ACC112 (cell line): ENCODE measurements at regions not wholly inside any gene's neighbourhood (a gene's known extent, or its start where the extent isn't known, plus 50 kb on each side); places are given as distances from the start of the nearest gene placed in this dataset.

ENCODE experiments used
- H2AFZ ChIP-seq: fragments of 200-600 bp; sonication (generic); one replicate; pipeline ENCODE4 v1.6.0; 2017; ENCODE audit warnings: antibody characterized with exemption, low read length; ENCODE audit not compliant: unreplicated experiment
- H3K27ac ChIP-seq: fragments of 200-600 bp; sonication (generic); 2 replicates; pipeline ENCODE4 v1.5.1; 2014; ENCODE audit warnings: low read depth, mild to moderate bottlenecking, antibody characterized with exemption, low read length, moderate library complexity
- H3K27me3 ChIP-seq: fragments of 200-600 bp; sonication (generic); 2 replicates; pipeline ENCODE4 v1.6.1; 2014; ENCODE audit warnings: mild to moderate bottlenecking, antibody characterized with exemption, low read length, moderate library complexity, mixed read lengths; ENCODE audit not compliant: insufficient read depth
- H3K36me3 ChIP-seq: fragments of 200-600 bp; sonication (generic); 2 replicates; pipeline ENCODE4 v1.6.1; 2016; ENCODE audit warnings: mild to moderate bottlenecking, antibody characterized with exemption, low read length, moderate library complexity, mixed read lengths; ENCODE audit not compliant: insufficient read depth
- H3K4me1 ChIP-seq: fragments of 200-600 bp; sonication (generic); one replicate; pipeline ENCODE4 v1.6.1; 2016; ENCODE audit warnings: low read length, mixed read lengths; ENCODE audit not compliant: insufficient read depth, unreplicated experiment, control insufficient read depth
- H3K4me3 ChIP-seq: fragments of 200-600 bp; sonication (generic); 2 replicates; pipeline ENCODE4 v1.5.1; 2014; ENCODE audit warnings: mild to moderate bottlenecking, low read depth, low read length
- H3K79me2 ChIP-seq: fragments of 200-600 bp; sonication (generic); one replicate; pipeline ENCODE4 v1.6.0; 2016; ENCODE audit warnings: low read length; ENCODE audit not compliant: control insufficient read depth, unreplicated experiment, insufficient read depth

DNA sequence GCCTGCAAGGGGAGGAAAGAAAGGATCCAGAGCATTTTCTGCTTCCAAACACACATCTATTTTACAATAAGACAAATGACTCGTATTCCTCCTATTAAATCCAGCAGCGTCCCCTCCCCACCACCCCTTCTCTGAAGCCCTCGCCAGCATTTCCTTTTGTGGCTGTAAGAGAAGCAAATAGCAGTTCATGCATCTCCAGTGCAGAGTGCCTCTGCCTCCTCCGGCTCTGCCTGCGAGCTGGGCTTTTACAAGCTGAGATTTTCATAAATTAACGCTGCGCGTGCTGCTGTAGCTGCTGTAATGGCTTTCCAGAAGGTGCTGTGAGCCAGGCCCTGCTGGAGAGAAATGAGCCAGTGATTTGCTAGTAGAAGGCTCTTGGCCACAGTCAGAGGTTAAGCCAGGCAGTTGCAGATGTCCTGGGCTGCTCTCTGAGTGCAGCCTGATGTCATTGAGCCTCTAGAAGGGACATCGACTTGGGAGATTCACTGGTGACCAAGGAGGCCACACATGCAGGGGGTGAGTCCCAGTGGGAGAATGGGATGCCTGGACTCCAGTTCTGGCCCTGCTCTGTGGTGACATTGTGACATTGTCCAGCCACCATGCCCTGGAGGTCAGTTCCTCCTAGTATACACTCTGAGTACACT is 134.5 kb upstream of the NAV2 start:
- H3K36me3 ChIP-seq: no peaks in the 10 kb centered on the region
- H3K79me2 ChIP-seq: peaks cover 49% of the 10 kb centered on the region
- no peaks in the 10 kb centered on the region for H3K27me3 ChIP-seq
- no peak overlapping the region for H2AFZ ChIP-seq
- 0 out of 2 replicates have a peak overlapping the region, but pooled peaks have one; percentile 12 for H3K4me3 ChIP-seq
- H3K4me1 ChIP-seq: peaks cover 39% of the 10 kb centered on the region
- peak overlapping the region; percentile 33 for H3K27ac ChIP-seq

DNA sequence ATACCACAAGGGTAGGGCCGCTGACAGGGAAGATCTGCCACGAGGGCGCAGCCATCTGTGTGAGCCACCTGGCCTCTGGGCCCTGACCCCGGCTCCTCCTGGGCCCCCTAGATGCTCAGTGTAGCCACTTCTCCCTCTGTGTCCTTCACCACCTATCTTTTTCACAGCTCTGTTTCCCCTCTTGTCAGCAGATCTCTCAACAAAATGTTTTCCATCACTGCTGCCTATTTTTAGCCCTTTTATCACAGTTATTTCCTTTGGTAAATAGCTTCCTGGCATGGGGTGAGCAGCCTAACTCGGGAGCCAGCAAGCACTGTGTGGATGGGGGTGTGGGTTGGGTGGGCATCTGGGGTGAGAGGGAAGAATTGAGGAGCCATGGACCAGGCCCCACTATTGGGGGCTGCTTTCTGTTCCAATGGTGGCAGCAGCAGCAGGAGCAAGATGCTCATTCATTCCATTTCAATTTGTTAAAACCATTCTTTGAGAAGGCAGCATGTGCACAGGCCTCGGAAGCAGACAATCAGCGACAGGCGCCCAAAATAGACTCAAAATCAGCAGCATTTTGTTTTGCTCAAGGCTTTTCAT is 135.2 kb upstream of the NAV2 start:
- Histone ChIP-seq H3K27me3 (no peaks in the 10 kb centered on the region), H3K4me1 (peaks cover 39% of the 10 kb centered on the region), H3K79me2 (peaks cover 52% of the 10 kb centered on the region), H3K36me3 (no peaks in the 10 kb centered on the region), H3K27ac (peak overlapping the region; percentile 33), H2AFZ (no peak overlapping the region), H3K4me3 (0 out of 2 replicates have a peak overlapping the region, but pooled peaks have one; percentile 12)

DNA sequence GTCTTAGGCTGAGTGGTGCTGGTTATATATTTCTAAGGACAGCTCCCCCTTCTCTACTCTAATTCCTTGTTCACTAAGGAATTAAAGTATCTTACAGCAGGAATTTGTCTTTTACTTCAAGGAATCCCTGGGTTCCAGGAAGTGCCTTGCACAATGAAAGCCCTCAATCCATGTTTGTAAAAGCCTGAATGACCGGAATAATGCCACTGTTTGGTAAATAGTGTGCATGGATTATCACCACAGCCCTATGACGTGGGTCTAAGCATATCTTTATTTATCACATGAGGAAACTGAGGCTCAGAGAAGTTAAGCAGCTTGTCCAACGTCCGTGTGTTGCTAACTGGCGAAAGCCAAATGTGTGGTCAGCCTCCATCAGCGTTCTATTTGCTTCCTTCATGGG is 135.7 kb upstream of the NAV2 start:
- Histone ChIP-seq H3K36me3 (no peaks in the 10 kb centered on the region), H3K4me3 (0 out of 2 replicates have a peak overlapping the region, but pooled peaks have one; percentile 12), H3K27ac (peak overlapping the region; percentile 33), H3K27me3 (no peaks in the 10 kb centered on the region), H3K79me2 (peaks cover 58% of the 10 kb centered on the region), H2AFZ (no peak overlapping the region), H3K4me1 (peaks cover 39% of the 10 kb centered on the region)

DNA sequence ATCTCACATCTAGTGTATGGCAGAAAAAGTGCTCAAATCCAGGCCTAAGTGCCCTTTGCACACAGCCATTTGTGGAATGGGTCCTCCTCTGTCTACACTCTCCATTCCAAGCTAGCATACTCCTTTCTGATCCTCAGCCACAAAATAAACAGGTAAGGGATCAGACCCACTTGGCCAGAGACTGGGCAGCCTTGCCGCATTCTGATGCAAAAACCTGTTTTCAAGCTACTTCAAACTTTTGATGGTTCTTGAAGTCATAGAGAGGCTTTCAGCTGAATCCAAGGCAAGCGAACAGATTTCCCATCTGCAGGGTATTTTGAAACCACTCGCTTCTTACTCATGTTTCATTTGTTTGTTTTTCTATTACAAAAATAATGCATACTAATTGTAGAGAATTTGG is 136.6 kb upstream of the NAV2 start:
- Histone ChIP-seq H3K27me3 (no peaks in the 10 kb centered on the region), H3K79me2 (peaks cover 60% of the 10 kb centered on the region), H3K36me3 (no peaks in the 10 kb centered on the region), H2AFZ (no peak overlapping the region), H3K27ac (no peak overlapping the region), H3K4me1 (peaks cover 39% of the 10 kb centered on the region), H3K4me3 (no peak overlapping the region)

DNA sequence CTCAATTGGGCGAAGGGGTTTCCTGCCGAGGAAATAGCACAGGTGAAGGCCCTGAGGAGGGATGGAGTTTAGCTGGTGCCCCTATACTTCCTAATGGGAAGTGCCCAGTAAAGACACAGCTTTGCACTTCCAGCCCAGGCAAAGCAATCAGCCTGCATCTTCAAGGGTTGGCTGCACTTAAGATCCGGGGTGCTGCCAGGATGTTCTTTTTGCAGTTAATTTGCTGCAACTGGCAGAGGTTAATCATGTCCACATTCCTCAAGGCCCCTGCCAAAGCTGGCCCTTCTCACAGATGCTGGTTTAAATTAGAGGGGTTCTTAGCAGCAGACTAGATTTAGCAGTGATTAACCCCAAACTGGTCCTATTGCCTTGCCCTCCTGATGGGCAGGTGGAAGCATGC is 137.7 kb upstream of the NAV2 start:
- no peak overlapping the region for H3K4me3 ChIP-seq
- no peaks in the 10 kb centered on the region for H3K27me3 ChIP-seq
- no peak overlapping the region for H2AFZ ChIP-seq
- H3K36me3 ChIP-seq: peaks cover 4% of the 10 kb centered on the region; the same call in 1 of the 2 replicates
- no peak overlapping the region for H3K27ac ChIP-seq
- peaks cover 39% of the 10 kb centered on the region for H3K4me1 ChIP-seq
- peaks cover 55% of the 10 kb centered on the region for H3K79me2 ChIP-seq

DNA sequence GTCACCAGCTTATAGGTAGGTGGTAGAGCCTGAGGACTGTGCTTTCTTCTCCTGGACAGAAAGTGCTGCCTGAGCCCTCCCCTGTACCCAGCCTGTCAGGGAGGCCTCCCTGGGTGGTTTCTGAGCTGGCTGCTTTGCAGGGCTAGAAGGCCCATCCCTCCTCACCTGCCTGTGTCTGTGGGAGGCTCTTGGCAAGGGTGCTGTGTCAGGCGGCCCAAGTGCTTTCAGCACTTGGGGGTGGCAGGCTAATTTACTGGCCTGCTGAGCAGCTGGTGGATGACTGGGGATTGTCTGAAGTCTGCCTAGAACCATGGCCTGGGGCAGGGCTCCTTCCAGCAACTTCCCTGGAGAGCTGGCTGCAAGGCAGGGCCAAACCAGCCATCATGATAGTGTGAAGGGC is 139.0 kb upstream of the NAV2 start:
- no peak overlapping the region for H3K4me3 ChIP-seq
- peaks cover 51% of the 10 kb centered on the region for H3K79me2 ChIP-seq
- peaks cover 7% of the 10 kb centered on the region for H3K36me3 ChIP-seq
- H3K4me1 ChIP-seq: peaks cover 36% of the 10 kb centered on the region
- H3K27ac ChIP-seq: no peak overlapping the region
- H2AFZ ChIP-seq: no peak overlapping the region
- no peaks in the 10 kb centered on the region for H3K27me3 ChIP-seq

DNA sequence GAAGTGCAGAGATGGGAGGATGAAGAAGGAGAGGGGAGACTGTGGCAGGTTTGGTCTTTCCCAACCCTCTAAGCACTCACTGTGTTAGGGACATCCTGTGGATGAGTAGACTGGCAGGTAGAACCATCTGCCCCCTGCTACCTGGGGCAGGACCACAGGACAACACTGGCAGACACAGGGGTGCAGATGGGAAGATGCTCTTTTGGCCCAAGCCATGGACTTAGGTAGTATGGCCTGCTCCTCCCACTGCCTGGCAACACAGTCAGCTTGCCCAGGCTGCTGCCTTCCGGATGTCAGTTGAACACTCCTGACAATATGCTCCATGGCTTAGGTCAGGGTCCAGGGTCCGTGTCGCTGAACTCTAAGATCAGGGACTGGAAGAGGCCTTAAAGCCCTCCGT is 140.7 kb upstream of the NAV2 start:
- Histone ChIP-seq H3K4me1 (peaks cover 19% of the 10 kb centered on the region), H3K79me2 (peaks cover 56% of the 10 kb centered on the region), H2AFZ (no peak overlapping the region), H3K36me3 (peaks cover 7% of the 10 kb centered on the region), H3K27ac (no peak overlapping the region), H3K27me3 (no peaks in the 10 kb centered on the region), H3K4me3 (no peak overlapping the region)

DNA sequence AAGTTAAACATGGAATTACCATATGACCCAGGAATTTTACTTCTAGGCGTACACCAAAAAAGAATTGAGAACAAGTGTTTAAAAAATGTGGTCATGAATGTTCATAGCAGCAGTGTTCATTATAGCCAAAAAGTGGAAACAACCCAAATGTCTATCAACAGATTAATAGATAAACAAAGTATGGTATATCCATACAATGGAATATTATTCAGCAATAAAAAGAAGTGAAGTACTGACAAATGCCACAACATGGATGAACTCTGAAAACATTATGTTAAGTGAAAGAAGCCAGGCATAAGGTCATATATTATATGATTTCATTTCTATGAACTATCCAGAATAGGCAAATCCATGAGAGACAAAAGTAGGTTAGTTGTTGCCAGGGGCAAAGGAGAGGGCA is 141.7 kb upstream of the NAV2 start:
- no peak overlapping the region for H3K4me3 ChIP-seq
- H3K27me3 ChIP-seq: no peaks in the 10 kb centered on the region
- H2AFZ ChIP-seq: no peak overlapping the region

DNA sequence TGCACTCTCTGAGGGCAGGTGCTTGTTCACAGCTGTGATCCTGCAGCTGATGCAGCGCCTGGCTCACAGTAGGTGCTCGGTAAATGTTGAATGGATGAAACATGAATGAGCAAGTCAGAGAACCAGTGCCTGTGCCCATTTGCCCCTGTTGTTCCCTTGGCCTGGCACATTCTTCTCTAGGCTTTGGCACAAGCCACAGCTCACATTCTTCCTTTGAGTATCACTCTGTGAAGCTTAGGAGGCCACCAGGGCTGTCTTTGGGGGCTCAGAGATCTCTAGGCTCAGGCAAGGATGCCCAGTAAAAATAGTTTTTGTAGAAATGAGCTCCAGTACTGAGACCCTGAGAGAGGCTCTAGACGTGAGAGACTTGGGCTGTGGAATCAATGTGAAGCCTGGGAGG is 144.6 kb upstream of the NAV2 start:
- Histone ChIP-seq H3K27ac (no peak overlapping the region), H2AFZ (no peak overlapping the region), H3K79me2 (peaks cover 51% of the 10 kb centered on the region), H3K4me3 (no peak overlapping the region), H3K4me1 (peaks cover 6% of the 10 kb centered on the region), H3K27me3 (no peaks in the 10 kb centered on the region), H3K36me3 (peaks cover 7% of the 10 kb centered on the region)

More for the DNA sequence above, 141.7 kb upstream of the NAV2 start:
- H3K36me3 ChIP-seq: peaks cover 7% of the 10 kb centered on the region
- peaks cover 8% of the 10 kb centered on the region for H3K4me1 ChIP-seq
- H3K27ac ChIP-seq: no peak overlapping the region
- peaks cover 56% of the 10 kb centered on the region for H3K79me2 ChIP-seq

DNA sequence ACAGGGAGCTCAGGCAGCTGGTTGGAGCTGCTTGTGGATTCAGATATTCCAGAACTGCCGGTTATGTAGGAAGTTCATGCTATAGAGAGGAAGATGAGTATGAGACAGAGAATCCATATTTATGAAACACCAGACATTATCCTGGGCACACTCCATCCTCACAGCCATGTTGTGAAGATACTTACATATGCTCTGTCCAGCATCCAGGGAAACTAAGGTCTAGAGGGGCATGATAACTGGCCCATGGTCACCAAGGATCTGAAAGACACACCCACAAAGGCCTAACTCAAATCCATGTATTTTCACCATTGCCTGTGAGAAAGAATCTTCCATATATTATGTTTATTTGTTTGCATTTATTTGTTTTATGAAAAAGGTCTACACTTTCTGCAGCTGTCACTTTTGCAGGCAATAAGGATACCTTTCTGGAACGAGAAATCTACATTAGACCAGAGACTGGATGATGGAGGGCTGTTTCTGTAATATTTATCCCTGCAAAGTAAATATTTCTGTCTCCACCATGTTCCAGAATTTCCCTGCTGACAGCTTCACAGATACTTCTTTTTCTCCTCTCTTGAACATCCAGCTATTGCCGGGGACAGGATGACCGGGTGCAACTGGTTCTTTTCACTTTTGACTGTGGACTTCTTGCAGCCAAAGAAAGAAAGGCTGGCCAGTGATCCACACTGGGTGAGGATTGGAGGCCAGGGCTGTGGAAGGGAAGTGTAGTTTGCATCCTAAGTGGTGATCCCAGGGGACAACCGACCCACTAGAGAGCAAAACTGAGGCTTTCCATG is 145.9 kb upstream of the NAV2 start:
- Histone ChIP-seq H3K27ac (no peak overlapping the region), H3K4me3 (no peak overlapping the region), H2AFZ (no peak overlapping the region), H3K79me2 (peaks cover 45% of the 10 kb centered on the region), H3K27me3 (no peaks in the 10 kb centered on the region), H3K4me1 (peaks cover 6% of the 10 kb centered on the region), H3K36me3 (peaks cover 7% of the 10 kb centered on the region)
